ENCODE measurements at regions not wholly inside any gene's neighbourhood (a gene's known extent, or its start where the extent isn't known, plus 50 kb on each side); places are given as distances from the start of the nearest gene placed in this dataset.
"Not testable (repeated sequence)": the region's sequence is repeated elsewhere in the genome, so short reads cannot be mapped to it uniquely, and the experiment has no call there.

DNA sequence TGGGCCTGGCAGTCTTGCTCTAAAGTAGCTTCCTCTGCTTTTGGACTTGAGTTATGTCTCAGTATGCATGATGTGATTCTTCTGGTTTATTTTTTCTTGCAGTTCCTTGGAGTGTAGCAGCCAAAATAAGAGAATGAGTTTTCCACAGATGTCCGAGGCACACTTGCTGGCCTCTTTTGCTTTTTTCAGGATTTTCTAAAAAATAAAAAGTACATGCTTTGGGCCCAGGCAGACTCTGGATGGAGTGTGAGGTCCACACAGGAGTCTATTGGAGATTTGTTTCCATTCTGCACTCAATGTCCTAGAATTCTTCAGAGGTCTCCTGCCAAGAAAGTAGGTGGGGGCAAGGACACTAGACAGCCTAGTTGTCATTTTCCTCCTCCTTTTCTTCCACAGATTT is 477.6 kb downstream of the EPM2A start:
- peak; percentile 47 for DNase-seq

DNA sequence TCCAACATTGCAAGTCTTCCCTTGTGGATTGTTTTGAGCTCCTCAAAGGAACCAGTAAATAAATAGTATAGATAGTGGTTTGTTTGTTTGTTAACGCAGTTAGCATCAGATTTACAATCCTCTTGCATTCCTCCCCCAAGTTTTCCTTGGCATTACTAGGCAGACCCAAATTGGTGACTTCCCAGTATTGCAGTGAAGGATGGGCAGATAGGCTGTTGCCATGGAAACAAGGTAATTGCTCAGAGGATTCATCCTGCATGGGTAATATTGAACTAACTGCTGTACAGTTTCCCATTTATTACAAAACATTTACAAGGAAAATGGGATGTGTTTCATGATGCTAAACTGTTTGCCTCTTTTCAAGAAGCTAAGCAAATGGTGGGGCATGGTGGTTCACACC is 477.2 kb downstream of the EPM2A start:
- DNase-seq: no peak

DNA sequence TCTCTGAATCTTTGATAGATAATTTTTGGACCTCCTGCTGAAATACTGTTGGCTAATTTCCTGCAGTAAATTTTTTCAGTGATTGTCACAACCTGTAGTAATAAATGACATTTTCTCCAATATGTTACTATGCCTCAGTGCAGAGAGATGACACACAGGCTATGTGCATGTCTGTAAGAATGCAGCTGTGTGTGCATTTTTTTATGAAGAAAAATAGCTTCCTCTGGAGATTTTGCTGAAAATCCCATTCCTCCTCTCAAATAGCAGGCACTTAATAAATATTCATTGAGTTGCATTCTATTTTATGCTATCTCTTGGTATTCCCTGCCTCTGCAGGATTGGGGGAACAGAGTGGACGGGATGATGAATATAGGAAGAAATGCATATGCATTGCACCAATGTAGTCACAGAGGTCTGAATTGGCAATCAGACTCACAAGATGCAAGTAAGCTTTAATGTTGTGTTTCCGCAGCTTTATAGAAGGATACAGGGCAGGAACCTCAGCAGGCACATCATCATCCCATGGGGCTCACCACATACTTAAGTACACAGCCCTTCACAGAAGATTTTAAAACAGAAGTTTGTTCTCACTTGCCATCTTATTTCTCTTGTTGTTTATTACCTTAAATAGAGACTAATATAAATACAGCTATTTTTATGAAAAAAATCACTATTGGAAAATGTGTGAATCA is 474.7 kb downstream of the EPM2A start:
- DNase-seq: no peak

DNA sequence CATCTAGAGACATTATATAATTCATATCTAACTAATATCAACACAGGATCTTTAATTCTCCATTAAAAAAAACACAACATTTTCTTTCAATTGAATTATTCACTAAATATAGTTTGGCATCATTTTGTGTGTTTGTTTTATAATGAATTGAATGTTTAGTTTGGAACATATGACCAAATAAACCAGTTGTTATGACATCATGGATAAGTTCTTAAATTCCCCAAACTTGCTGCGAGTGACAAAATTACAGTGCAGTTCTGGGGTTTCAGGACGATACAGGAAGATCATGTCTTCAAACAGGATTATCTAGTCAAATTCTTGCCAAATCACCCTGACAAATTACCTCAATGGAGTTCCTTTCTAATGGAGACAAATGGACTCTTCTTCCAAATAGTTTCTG is 473.6 kb downstream of the EPM2A start:
- no peak for DNase-seq

DNA sequence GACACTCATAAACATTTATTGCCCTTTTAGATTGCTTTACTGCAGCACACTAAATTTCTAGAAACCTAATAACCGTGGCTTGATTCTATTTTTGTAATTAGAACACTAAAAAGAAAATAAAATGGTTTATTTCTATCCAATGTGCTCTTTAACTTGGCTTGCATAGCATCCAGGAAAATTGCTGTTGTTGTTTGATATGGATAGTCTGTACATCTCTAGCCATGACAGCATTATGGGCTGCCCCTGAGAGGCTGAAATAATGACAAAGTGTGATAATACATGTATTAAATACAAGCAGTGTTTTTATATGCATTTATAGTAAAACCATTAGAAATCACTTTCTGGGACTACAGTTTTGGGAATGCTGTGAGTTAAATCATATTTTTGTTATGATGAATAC is 472.5 kb downstream of the EPM2A start:
- DNase-seq: no peak

DNA sequence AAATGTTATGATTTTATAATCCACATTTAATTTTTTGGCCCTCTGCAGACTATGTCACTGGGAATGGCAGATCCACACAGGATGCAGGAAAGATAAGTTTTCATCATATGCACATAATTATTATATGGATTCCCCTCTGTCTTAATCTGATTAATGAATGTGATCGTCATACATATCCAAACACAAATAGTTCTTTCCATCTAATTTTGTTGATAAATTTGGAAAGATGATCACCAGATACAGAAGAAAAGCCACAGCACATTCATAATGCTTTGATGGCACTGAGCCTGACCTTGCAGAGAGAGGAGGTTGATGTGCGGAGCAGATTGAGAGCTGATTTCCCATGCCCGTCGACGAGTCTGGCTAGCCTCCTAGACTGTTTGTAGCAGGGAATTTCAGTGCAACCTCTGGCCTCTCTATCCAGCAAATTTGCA is 471.5 kb downstream of the EPM2A start:
- DNase-seq: no peak

DNA sequence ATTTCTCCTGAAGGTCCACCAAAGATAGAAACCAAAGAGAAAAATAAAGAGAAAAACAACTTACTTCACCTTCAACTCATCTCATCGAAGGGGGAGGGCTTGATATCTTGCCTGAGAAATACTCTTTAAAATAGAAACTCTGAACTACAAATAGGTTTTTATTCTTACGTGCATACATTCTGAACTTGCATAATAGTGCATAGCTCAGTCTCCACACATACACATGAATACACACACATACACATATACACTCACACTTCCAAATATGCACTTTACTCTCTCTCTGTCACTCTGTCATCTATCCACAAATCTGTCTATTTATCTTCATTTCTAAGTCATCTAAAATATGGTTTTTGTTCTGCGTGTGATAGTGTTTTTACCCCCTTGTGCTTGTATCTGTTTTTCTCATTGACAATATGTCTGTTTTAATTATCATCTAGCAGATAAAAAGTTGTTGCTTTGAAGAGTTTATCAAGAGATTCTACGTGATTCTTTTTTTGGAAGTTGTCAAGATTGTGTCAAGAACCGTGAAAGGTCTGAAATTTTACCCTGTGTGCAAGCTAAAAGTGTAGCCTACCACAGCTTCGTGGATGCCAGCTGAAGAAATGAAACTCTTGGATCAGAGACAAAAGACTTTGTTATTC is 468.8 kb downstream of the EPM2A start:
- no peak for DNase-seq

DNA sequence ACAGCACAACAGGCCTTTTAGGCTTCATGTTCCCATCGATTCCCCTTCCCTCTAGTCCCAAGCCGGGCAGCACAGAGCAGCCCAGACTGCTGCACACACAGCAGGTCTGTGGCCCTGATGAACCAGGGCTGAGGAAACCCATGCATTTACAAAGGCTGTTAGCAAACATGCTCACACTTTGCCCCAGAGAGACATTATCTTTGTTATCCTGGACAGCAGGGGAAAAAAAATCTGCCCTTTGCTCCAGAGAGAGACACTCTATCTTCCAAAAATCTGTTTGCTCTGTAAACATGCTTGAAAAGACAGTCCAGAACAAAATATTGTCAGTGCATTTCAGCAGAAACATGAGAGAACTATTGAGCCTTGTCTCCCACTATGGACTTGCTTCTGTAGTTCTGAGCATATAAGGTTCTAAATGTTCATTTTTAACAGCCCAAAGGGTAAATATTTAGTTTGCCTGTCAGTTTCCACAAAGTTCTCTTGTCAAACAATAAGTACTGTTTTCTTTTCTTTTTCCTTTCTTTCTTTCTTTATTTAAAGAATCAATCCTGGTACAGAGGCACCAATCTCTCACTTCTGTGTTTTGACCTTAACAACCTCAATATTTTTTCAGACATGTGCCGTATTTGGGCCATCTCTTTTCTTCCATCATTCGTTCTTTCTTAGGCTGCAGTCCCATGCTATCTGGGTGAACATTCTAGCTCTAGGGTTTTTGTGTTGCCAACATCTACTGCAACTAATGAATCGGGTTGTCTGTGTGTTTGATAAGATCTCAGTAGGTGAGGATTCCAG is 468.0 kb downstream of the EPM2A start:
- no peak for DNase-seq

DNA sequence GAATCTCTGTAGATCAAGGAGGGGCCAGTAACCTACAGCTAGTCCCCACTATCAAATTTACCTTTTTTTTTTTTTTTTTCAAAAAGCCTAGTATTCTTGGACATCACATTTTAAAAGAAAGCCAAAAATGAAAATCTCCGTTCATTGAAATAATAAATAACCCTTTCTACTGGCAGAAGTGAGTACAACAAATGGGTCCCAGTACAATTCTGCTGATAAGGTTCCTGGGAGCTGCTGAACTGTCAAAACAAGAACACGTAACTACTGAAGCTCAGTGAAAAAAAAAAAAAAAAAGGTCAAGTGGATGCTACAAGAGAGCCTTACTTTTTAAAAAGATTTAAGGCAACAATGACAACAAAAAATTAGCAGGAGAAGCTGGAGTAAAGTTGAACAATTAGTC is 464.9 kb downstream of the EPM2A start:
- no peak for DNase-seq

DNA sequence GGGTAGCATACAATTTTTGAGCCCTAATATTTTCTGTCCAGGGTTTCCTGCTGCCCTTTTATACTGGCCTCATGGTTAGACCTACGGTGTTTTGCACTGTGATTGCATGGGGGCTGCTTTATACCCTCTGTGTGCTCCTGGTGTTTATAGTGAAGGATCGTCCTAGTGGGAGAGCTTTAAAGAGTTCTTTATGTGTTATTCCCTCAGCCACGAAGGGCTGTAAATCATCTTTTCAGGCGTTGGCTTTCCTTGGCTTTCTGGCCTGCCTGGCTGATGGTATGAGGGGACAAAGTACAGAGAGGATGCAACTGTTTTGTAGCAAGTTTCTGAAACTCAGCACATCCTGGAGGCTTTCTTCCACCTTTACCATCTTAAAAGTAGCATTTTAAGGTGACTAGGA is 464.3 kb downstream of the EPM2A start:
- DNase-seq: no peak

DNA sequence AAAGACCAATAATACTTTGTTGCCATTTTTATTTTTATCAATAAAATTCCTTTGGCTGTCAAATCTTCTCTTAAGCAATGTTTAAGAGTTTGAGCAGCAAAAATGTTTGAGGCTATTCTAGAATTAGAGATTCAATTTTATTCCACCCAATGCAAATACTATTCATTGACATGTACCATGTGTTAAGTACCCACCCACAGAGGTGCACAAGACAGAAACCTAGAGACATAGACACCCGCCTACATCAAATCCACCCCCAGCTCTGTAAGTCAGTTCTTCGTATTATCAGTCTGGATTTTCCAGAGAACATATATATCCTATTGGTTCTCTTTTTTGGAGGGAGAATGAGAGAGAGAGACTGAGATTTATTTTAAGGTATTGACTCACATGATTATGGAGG is 463.7 kb downstream of the EPM2A start:
- DNase-seq: no peak

DNA sequence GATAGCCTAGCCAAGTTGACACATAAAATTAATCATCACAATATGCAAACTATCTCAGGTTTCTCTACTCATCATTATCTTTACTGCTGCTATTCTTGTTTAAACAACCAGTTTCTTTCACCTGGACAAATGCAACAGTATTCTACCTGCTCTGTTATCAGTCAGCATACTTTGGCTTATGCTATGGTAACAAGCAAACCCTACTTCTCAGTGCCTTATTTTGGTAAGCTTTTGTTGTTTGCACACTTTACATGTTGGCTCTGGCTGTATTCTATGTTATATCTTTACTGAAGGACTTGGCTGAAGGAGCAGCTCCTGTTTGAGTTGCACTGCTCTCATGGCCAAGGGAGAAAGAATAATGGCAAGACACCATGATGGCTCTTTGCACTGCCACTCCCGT is 463.1 kb downstream of the EPM2A start:
- no peak for DNase-seq

DNA sequence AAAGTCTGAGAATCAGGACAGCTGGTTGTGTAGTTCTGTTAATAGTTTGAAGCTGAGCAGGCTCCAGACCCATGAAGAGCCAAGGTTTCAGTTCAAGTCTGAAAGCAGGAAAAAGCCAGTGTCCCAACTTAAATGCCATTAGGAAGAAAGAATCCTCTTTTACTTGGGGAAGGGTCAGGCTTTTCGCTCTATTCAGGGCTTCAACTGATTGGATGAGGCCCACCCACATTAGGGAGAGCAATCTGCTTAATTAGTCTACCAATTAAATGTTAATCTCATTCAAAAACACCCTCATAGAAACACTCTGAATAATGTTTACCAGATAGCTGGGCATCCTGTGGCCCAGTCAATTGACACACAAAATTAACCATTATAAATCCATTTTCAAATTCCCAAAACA is 462.2 kb downstream of the EPM2A start:
- no peak for DNase-seq

DNA sequence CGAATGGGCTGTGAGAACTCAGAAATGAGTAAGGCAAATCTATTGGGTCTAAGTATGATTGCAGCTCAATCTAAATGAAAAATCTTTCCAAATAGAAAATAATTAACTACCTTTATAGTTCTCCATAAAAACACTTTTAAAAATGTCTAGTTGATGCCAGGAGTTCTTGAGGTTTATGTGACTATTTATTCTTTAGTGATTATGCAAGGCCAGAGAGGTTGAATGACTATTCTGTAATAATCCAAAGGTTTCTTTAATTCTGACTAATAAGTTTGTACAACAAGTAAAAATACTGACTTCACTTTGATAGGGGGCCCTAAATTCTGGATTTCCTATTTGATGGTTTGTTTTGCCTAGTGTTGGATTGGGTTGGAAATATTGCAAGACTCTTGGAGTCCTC is 461.2 kb downstream of the EPM2A start:
- DNase-seq: no peak

DNA sequence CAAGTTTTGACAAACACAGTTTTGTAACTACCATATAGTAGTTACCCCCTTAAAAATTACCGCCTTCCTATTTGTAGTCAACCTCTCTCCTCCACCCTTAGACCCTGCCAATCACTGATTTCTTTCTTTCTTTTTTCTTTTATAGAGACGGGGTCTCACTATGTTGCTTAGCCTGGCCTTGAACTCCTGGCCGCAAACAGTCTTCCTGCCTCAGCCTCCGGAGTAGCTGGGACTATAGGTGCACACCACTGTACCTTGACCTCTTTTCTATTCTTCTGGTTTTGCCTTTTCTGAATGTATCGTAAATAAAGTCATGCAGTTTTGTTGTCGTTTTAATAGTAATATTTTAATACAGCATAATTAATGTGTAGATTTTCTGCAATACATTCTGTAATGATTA is 460.3 kb downstream of the EPM2A start:
- DNase-seq: no peak

DNA sequence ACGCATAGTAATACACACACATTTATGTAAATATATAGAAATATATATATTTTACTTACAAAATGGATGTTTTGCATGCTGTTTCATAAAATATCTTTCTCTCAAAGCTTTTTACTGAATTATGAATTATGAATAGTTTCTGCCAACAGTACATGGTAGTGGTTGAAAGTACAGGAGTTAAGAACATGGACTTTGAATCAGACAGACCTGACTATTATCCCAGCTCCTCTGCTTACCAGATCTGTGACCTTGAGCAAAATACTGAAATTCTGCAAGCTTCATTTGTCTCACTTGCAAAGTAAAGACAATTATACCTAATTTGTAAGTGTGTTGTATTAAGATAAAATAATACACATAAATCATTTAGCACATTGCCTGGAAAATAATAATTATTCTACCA is 459.5 kb downstream of the EPM2A start:
- DNase-seq: no peak

DNA sequence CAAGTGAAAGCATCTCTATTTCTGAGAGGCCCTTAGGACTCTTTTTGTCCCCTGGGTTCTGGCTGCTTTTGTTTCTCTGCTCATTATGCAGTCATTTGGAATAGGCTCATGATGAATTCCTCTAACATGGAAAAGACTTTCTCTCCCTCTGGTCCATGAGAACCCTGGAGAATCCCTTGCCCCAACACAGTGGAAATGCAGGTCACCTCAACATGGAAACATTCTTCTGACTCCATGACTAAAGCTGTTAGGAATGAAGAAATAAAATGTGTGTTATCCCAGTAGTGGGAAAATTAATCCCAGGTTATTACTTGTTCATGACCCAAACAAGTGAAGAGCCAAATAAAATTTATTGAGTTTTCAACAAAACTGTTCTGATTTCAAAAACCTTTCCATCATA is 458.6 kb downstream of the EPM2A start:
- DNase-seq: no peak

DNA sequence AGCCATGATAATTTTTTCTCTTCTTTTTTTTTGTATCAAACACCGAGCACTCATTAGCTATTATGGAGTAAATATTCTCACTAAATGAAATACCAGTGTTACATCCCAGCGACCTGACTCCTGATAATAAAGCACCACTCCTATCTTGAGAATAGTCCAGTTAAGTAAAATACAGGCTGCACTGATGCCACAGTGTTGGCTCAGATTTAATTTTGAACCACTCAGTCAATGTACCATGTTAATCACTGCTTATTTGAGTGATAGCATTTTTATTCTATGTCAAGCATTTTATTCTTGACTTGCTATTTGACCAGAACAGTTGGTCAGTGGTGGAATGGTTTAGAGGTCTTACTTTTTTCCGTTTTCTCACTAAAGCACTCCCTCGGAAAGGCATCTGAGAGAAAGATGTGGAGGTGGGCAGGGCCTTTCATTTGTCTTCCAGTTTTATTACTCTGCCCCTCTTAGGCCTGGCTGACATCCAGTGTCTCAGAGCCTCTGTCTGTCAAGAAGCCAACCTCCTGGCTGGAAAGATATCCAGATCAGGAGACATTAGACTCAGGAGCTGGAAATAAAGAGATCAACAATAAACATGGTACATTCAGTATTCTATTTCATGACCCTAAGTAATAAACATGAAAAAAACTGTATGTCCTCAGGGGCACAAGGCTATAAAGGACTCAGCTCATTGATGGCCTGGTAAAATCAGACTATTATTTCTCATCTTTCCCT is 457.8 kb downstream of the EPM2A start:
- DNase-seq: no peak

DNA sequence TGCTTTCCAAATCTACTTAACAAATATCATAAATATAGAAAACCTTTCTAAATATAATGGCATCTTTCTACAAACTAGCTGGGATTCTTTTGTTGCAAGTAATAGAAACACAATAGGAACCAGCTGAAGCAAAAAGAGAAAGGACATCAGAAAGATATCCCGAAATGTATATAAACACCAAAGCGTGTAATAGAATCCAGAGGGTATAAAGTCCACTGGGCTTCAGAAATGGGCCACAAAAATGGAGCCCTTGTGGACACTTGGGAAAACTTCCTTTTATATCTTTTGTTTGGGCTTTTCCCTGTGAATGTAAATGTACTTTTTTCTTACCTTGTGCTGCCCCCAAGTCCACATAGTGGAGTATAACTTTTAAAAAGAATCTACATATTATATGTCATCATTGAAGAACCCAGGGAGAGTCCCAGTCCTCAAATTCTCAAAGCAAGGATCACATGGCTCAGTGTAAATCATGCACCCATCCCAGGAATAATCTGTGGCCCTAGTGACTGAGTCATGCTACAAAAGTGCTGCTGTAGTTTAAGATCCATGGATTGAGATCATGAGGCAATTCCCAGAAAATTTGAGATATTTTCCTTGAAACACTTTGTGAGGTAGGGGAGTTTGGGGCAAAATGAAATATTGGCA is 457.0 kb downstream of the EPM2A start:
- no peak for DNase-seq

DNA sequence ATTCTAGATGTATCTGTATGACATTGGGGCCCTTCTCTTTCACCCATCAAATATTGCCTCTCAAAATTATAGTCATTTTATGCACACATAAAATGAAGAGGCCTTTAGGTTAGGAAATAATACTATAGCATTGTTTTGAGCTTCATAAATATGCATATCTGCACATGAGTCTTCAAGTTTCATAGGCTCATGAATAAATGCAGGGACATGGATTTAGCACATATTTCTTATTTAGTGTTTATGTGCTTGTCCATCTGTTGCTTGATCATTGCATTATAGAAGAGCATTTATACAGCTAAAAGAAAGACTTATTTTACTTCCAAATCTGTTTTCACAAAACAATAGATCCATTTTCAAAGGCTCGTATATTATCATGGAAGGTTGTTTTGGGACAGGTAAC is 455.8 kb downstream of the EPM2A start:
- DNase-seq: no peak

DNA sequence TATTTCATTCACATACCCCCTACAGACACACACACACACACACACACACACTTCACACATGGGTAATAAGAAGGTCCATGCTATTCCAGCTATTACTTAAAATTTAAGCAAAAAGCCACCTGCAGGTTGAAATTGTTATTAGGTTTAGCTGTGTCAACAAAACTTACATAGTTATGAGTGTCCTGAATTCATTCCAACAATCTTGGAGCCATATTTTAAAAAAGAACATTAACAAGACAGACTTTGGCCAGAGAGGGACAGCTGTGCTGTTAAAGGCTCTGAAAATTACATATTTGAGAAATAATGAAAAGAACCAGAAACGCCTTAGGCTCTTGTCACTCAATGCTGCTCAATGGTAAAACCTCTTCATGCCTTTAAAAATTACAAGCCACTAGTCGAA is 455.3 kb downstream of the EPM2A start:
- DNase-seq: peak; percentile 32

DNA sequence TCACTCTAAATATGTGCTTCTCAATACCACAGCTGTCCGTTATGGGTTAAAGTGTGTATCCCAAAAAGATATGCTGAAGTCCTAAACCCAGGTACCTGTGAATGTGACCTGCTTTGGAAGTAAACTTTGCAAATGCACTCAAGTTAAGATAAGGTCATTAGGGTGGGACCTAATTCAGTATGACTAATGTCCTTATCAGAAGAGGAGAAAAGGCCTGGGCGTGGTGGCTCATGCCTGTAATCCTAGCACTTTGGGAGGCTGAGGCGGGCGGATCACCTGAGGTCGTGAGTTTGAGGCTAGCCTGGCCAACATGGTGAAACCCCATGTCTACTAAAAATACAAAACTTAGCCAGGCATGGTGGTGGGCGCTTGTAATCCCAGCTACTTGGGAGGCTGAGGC is 452.1 kb downstream of the EPM2A start:
- DNase-seq: not testable (repeated sequence)

DNA sequence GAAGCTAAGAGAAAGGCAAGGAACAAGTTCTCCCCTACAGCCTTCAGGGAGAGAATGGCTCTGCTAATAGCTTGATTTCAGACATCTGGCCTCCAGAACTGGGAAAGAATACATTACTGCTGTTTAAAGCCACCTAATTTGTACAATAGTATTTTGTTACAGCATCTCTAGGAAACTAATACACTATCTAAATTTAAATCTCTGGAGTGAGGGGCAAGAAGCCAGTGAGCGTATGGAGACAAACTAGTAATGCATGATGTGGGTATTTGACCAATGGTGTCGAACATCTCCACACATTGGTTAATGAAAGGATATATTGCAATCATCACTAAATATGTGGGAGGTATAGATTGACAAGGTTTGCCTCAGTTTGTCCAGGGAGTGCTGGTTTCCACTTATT is 451.5 kb downstream of the EPM2A start:
- DNase-seq: no peak

Measured in hindlimb muscle (tissue), 1 donor.